ENCODE measurements at regions not wholly inside any gene's neighbourhood (a gene's known extent, or its start where the extent isn't known, plus 50 kb on each side); places are given as distances from the start of the nearest gene placed in this dataset.
"Not testable (repeated sequence)": the region's sequence is repeated elsewhere in the genome, so short reads cannot be mapped to it uniquely, and the experiment has no call there.

DNA sequence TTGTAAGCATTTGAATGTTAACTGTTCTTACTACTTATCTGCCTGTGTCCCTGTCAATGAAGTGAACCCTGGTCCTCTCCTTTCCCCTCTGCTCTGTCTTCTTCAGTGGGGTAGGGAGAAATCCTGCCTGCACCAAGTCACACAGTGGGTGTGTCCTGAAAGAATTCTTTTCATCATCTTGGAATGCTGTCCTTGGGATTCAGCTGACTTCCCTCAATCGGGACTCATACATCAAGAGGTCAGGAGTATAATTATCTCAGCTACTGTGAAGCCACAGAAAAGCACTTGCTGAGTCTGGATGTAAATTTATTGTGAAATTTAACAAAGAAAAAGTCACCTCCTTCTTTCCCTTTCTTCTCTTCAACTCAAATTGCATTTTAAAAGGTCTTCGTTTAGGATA, 328.5 kb downstream of the SOX4 start:
- Mint-ChIP-seq H3K36me3 (no peaks in the 10 kb centered on the region), H3K27me3 (no peaks in the 10 kb centered on the region), H3K4me1 (peaks cover 6% of the 10 kb centered on the region), H3K4me3 (no peak overlapping the region), H3K27ac (no peak overlapping the region), H3K9me3 (peaks cover 4% of the 10 kb centered on the region)
- DNase-seq (no peak), ATAC-seq (ENCODE audit: low read depth) (no peak)
- POLR2A ChIA-PET, result no interaction called here

DNA sequence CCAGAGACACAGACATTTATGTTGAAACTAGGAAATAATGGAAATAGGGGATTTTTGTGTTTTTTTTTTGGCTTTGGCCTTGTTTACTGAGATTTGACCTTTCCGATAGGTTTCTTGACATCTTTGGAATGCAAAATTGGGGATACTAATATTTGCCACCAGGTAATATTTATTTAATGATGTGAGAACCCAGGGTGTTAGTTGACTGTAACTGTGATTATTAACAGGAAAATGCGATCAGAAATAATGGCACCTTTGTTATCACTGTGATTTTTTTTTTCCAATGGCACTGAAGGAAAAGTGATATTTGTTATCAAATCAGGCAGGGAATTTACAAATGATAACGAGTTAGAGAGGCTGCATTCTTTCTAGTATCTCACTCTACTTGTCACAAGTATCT, 330.5 kb downstream of the SOX4 start:
- no peaks in the 10 kb centered on the region for H3K27me3 Mint-ChIP-seq
- H3K9me3 Mint-ChIP-seq, result peaks cover 4% of the 10 kb centered on the region
- no peak overlapping the region for H3K4me3 Mint-ChIP-seq
- H3K4me1 Mint-ChIP-seq, result peaks cover 14% of the 10 kb centered on the region
- no peaks in the 10 kb centered on the region for H3K36me3 Mint-ChIP-seq
- DNase-seq (no peak), ATAC-seq (ENCODE audit: low read depth) (no peak)
- POLR2A ChIA-PET, result no interaction called here
- no peak overlapping the region for H3K27ac Mint-ChIP-seq

DNA sequence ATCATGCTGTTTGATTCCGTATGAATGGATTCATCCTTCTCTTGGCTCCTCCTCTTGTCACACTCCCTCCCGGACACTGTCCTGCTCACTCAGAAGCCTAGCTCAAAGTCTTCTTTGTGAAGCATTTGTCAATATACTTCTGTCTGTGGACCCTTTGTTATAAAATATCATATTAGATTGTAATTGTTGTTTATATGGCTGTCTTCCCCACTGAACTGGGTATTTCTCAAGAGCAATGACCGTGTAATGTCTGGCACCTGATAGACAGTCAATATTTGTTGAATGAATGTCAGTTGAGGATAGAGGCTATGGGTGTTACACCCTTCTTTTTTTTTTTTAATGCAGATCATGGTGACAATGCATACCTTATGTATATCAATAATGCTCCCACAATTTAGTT, 335.3 kb downstream of the SOX4 start:
- Mint-ChIP-seq H3K27ac (no peak overlapping the region), H3K9me3 (peaks cover 4% of the 10 kb centered on the region), H3K27me3 (no peaks in the 10 kb centered on the region), H3K4me3 (no peak overlapping the region), H3K4me1 (peaks cover 14% of the 10 kb centered on the region), H3K36me3 (no peaks in the 10 kb centered on the region)
- DNase-seq, result no peak
- no peak for ATAC-seq (ENCODE audit: low read depth)
- POLR2A ChIA-PET, result no interaction called here

DNA sequence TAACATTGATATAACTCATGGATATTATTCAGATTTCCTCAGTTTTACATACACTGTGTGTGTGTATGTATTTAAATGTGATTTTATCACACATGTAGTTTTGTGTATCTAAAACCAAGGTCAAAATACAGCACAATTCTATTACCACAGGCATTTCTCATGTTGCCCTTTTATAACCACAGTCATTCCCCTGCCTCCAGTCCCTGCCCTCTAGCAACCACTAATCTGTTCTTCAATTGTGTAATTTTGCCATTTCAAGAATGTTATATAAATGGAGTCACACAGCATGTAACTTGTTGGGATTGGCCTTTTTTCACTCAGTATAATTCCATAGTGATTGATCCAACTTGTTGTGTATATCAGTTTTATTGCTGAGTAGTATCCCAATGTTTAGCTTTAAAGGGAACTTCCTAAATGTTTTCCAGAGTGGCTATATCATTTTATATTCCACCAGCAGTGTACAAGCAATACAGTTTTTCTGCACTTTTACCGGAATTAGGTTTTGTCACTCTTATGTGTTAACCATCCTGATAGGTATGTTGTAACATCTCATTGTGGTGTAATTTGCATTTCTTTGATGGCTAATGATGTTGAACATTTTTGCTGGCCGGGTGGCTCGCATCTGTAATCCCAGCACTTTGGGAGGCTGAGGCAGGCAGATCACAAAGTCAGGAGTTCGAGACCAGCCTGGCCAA, 338.2 kb downstream of the SOX4 start:
- Mint-ChIP-seq H3K27ac (no peak overlapping the region), H3K4me1 (peaks cover 7% of the 10 kb centered on the region), H3K36me3 (no peaks in the 10 kb centered on the region), H3K4me3 (no peak overlapping the region), H3K9me3 (no peaks in the 10 kb centered on the region), H3K27me3 (no peaks in the 10 kb centered on the region)
- no peak for ATAC-seq (ENCODE audit: low read depth)
- POLR2A ChIA-PET, result no interaction called here
- no peak for DNase-seq

DNA sequence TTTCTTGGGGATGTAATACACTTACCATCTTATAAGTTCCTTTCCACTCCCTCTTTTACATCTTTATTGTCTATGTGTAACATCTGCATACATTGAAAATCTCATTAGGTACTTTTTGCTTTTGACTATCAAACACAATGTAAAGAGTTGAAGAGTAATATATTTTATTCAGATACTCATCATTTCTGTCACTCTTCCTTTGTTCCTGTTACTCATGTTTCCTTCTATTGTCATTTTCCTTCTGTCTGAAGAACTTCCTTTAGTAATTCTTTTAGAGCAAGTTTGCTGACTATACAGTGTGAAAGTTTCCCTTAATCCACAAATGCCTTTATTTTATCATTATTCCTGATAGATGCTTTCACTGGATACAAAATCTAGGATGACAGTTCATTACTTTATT, 339.8 kb downstream of the SOX4 start:
- POLR2A ChIA-PET, result no interaction called here
- ATAC-seq (ENCODE audit: low read depth), result no peak
- H3K27me3 Mint-ChIP-seq, result no peaks in the 10 kb centered on the region
- H3K4me3 Mint-ChIP-seq, result no peak overlapping the region
- DNase-seq, result no peak
- H3K36me3 Mint-ChIP-seq, result no peaks in the 10 kb centered on the region
- H3K9me3 Mint-ChIP-seq, result no peaks in the 10 kb centered on the region
- H3K4me1 Mint-ChIP-seq, result no peaks in the 10 kb centered on the region
- H3K27ac Mint-ChIP-seq, result no peak overlapping the region

DNA sequence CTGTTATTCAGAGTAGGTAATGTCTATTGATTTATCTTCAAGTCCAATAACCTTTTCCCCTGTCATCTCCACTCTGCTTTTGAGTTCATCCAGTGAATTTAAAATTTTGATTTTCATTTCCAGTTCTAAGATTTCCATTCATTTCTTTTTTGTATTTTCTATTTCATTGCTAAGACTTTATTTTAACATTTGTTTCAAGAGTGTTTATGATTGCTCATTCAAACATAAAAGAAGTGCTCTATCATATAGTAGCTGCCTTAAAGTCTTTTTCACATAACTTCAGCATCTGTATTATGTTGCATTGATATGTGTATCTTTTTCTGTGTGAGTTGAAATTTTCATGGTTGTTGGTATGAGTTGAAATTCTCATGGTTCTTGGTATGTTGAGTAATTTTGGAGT, 341.6 kb downstream of the SOX4 start:
- H3K36me3 Mint-ChIP-seq, result no peaks in the 10 kb centered on the region
- no peaks in the 10 kb centered on the region for H3K27me3 Mint-ChIP-seq
- POLR2A ChIA-PET, result no interaction called here
- H3K27ac Mint-ChIP-seq, result no peak overlapping the region
- DNase-seq (no peak), ATAC-seq (ENCODE audit: low read depth) (no peak)
- H3K4me3 Mint-ChIP-seq, result no peak overlapping the region
- H3K4me1 Mint-ChIP-seq, result no peaks in the 10 kb centered on the region
- no peaks in the 10 kb centered on the region for H3K9me3 Mint-ChIP-seq

DNA sequence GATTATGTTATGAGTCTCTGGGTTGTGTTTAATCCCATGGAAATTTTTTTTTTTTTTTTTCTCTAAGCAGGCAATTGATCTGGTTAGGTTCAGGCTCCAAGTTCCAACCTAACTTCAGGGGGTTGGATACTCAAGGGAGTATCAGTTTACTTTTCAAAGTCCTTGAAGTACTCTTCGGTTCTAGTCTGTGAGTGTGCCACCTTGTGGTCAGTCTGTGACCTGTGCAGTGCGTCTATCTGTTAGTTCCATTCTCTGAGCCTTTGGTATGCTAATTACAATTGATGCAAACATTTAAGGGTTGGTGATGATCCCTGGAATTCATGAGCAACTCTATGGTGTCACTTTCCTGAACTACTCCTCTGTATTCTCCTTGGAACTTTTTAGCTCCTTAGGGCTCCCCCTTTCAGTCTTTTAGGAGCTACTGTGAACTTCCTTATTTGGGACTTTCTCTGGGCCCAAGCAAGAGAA, 342.0 kb downstream of the SOX4 start:
- H3K36me3 Mint-ChIP-seq, result no peaks in the 10 kb centered on the region
- no peak for ATAC-seq (ENCODE audit: low read depth)
- POLR2A ChIA-PET, result no interaction called here
- no peak overlapping the region for H3K27ac Mint-ChIP-seq
- no peak overlapping the region for H3K4me3 Mint-ChIP-seq
- no peaks in the 10 kb centered on the region for H3K27me3 Mint-ChIP-seq
- no peaks in the 10 kb centered on the region for H3K4me1 Mint-ChIP-seq
- no peak for DNase-seq
- no peaks in the 10 kb centered on the region for H3K9me3 Mint-ChIP-seq

DNA sequence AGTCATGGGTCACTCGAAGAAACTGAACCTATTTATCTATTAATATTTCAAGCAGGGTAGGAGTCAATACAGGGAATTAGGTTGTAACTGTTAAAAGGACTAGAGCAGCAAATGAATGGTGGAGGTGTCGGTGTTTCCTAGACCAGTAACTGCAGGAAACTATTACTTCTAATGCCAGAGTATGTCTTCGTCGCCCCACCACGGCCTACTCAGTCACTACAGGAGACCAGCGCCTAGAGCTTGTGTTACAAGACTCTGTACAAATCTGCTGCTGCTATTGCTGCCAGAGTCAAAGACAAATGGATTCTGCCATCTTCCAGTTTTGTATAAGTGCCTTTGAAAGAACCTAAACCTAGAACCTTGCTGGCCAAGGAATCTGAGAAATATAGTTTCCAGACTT, 343.9 kb downstream of the SOX4 start:
- Mint-ChIP-seq H3K27me3 (no peaks in the 10 kb centered on the region), H3K4me1 (no peaks in the 10 kb centered on the region), H3K4me3 (no peak overlapping the region), H3K36me3 (no peaks in the 10 kb centered on the region), H3K27ac (no peak overlapping the region), H3K9me3 (no peaks in the 10 kb centered on the region)
- POLR2A ChIA-PET, result no interaction called here
- DNase-seq, result no peak
- ATAC-seq (ENCODE audit: low read depth), result no peak

DNA sequence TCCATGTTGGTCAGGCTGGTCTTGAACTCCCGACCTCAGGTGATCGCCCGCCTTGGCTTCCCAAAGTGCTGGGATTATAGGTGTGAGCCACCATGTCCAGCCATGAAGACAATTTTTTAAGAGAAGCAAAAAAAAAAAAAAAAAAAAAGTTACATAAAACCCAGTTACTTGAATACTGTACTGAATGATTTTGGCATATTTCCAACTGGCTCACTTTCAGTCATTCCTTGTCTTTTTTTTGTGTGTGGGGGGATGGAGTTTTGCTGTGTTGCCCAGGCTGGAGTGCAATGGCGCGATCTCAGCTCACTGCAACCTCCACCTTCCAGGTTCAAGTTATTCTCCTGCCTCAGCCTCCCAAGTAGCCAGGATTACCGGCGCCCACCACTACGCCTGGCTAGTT, 345.5 kb downstream of the SOX4 start:
- not testable (repeated sequence) for H3K4me1 Mint-ChIP-seq, H3K27ac Mint-ChIP-seq, H3K27me3 Mint-ChIP-seq

DNA sequence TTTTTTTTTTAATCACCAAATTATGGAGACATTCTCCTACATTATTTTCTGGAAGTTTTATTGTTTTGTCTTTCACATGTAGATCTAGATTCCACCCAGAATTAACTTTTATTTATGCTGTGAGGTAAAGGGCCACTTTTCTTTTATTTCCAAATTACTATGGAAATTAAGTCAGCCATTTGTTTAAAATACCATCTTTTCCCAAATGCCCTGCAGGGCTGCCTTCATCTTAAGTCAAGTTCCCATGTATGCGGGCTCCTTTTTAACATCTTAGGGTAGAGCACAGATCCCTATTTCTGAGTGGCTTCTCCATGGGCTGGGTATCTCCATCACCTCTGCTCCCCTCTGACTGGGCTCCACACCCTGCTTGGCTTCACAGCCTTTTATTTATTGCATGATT, 348.4 kb downstream of the SOX4 start:
- H3K4me1 Mint-ChIP-seq, result no peaks in the 10 kb centered on the region
- no peaks in the 10 kb centered on the region for H3K36me3 Mint-ChIP-seq
- no peak for DNase-seq
- no peak overlapping the region for H3K4me3 Mint-ChIP-seq
- H3K27ac Mint-ChIP-seq, result no peak overlapping the region
- POLR2A ChIA-PET, result no interaction called here
- H3K9me3 Mint-ChIP-seq, result no peaks in the 10 kb centered on the region
- ATAC-seq (ENCODE audit: low read depth), result no peak
- H3K27me3 Mint-ChIP-seq, result no peaks in the 10 kb centered on the region

More for the DNA sequence above, 345.5 kb downstream of the SOX4 start:
- POLR2A ChIA-PET; ATAC-seq (ENCODE audit: low read depth); DNase-seq; H3K9me3 Mint-ChIP-seq; H3K36me3 Mint-ChIP-seq; H3K4me3 Mint-ChIP-seq: not testable (repeated sequence)

DNA sequence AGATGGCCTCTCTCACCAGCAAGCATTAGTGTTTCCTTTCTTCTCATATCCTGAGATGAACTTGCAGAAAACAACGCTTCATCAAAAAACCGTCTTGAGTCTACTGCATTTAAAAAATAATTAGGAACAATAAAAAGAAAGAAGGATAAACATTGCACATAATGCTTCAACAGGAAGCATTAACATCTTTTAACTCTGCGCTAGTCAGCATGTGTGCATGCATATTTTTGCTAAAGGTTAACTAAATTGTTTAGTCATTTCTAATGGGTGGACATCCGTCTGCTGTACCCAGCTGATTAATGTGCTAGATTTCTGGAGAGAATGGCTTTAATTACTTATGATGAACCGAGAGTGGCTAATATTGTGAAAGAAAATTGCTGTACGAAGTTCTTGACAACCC, 349.3 kb downstream of the SOX4 start:
- Mint-ChIP-seq H3K4me1 (no peaks in the 10 kb centered on the region), H3K4me3 (no peak overlapping the region), H3K27me3 (no peaks in the 10 kb centered on the region), H3K36me3 (no peaks in the 10 kb centered on the region), H3K27ac (no peak overlapping the region), H3K9me3 (no peaks in the 10 kb centered on the region)
- POLR2A ChIA-PET, result no interaction called here
- ATAC-seq (ENCODE audit: low read depth), result no peak
- DNase-seq, result no peak

DNA sequence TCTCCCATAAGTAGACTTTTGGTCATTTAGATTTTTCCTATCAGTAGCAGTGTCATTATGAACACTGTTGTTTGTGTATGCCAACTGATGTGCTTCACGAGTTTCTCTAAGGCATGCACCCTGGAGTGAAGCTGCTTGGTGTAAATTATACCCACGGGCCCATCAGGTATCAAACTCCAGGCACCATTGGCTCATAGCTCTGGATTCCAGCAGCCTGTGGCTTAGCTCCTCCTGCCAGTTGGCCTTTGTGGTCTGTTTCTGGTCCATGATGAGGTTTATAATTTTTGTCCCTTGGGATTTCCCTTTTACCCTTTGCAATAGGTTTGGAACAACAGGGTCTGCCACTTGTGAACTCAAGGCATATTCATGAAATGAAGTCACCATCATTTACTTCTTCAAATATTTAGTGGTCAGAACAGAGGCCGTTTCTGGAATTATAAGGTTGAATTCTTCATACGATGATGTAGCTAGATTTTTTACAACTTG, 350.5 kb downstream of the PRL start:
- POLR2A ChIA-PET, result no interaction called here

DNA sequence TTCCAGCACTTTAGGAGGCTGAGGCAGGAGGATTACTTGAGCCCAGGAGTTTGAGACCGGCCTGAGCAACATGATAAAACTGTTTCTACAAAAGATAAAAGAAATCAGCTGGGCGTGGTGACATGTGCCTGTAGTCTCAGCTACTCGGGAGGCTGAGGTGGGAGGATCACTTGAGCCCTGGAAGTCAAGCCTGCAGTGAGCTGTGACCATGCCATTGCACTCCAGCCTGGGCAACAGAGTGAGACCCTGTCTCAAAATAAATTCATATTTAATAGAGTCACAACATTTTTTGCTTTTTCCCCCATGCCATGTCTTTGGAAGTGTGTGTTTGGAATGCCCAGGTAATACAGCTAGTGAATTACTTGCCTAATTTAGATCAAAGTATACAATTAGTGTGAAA, 349.6 kb downstream of the PRL start:
- ATAC-seq (ENCODE audit: low read depth); H3K27me3 Mint-ChIP-seq; H3K27ac Mint-ChIP-seq; H3K36me3 Mint-ChIP-seq; H3K4me1 Mint-ChIP-seq; POLR2A ChIA-PET; H3K9me3 Mint-ChIP-seq; H3K4me3 Mint-ChIP-seq; DNase-seq: not testable (repeated sequence)

More for the DNA sequence above, 350.5 kb downstream of the PRL start:
- Mint-ChIP-seq H3K4me1 (peaks cover 4% of the 10 kb centered on the region), H3K4me3 (no peak overlapping the region), H3K27me3 (peaks cover 4% of the 10 kb centered on the region), H3K9me3 (no peaks in the 10 kb centered on the region), H3K27ac (no peak overlapping the region), H3K36me3 (no peaks in the 10 kb centered on the region)
- no peak for ATAC-seq (ENCODE audit: low read depth)
- no peak for DNase-seq

DNA sequence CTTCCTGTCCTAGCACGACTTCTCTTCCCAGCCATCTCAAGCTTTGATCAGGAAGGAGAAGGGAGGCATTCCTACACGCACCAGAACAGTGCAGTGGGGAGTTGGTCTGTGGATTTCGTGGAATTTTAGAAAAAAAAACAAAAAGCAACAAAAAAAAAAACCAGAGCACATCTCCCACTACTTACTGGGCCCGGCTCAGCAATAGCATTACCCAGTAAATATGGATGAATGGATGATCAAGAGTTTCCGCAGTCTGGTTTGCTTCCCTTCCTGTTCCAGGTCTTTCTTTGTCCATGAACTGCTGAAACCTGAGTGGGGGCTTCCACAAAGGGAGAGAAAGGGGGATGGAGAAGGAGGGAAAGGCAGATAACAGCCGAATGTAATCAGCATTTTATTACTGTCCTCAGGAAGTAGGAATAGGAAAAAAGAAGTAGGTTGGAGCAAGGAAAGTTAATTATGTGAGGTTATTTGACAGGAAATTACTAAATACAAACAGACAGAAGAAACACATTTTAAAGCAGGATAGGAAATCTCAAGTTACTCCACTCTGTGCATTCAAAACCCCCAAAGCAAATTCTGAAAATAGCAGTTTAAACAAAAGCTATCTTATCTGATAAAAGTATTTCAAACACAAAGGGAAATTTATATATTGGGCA, 349.0 kb downstream of the PRL start:
- POLR2A ChIA-PET, result no interaction called here
- DNase-seq (no peak), ATAC-seq (ENCODE audit: low read depth) (no peak)
- H3K9me3 Mint-ChIP-seq, result no peaks in the 10 kb centered on the region
- no peak overlapping the region for H3K4me3 Mint-ChIP-seq
- H3K27me3 Mint-ChIP-seq, result peaks cover 4% of the 10 kb centered on the region
- H3K36me3 Mint-ChIP-seq, result no peaks in the 10 kb centered on the region
- no peak overlapping the region for H3K27ac Mint-ChIP-seq
- peaks cover 7% of the 10 kb centered on the region for H3K4me1 Mint-ChIP-seq

Data from activated naive CD8-positive, alpha-beta T cell treated with anti-CD3 and anti-CD28 coated beads, Interleukin-2, amount 10 ng/mL, durations not matched to agents 7 days and 5 days (primary cell).